Karpas-422 (cell line): ENCODE measurements at regions not wholly inside any gene's neighbourhood (a gene's known extent, or its start where the extent isn't known, plus 50 kb on each side); places are given as distances from the start of the nearest gene placed in this dataset.

Experiments used
- DNase-seq: peaks from one replicate; pipeline ENCODE4 v3.0.0-alpha.2; 2015
- H2AFZ ChIP-seq: fragments of 200-600 bp; sonication (generic); 2 replicates; pipeline ENCODE4 v1.6.1; 2014; ENCODE audit warnings: antibody characterized with exemption, low read length, mixed read lengths
- H3K27ac ChIP-seq: fragments of 200-600 bp; sonication (generic); 2 replicates; pipeline ENCODE4 v1.5.1; 2014; ENCODE audit warnings: mild to moderate bottlenecking, low read length, moderate library complexity
- H3K27me3 ChIP-seq: fragments of 200-600 bp; sonication (generic); 2 replicates; pipeline ENCODE4 v1.6.1; 2014; ENCODE audit warnings: low read length, mixed read lengths
- H3K36me3 ChIP-seq: fragments of 200-600 bp; sonication (generic); 2 replicates; pipeline ENCODE4 v1.6.1; 2014; ENCODE audit warnings: low read length, mixed read lengths; ENCODE audit not compliant: insufficient read depth
- H3K4me1 ChIP-seq: fragments of 200-600 bp; sonication (generic); 2 replicates; pipeline ENCODE4 v1.6.1; 2014; ENCODE audit warnings: mild to moderate bottlenecking, low read length, mixed read lengths
- H3K4me2 ChIP-seq: fragments of 200-600 bp; sonication (generic); 2 replicates; pipeline ENCODE4 v1.6.1; 2014; ENCODE audit warnings: low read length, low read depth, mild to moderate bottlenecking; ENCODE audit not compliant: poor library complexity, severe bottlenecking
- H3K4me3 ChIP-seq: fragments of 200-600 bp; sonication (generic); 2 replicates; pipeline ENCODE4 v1.5.1; 2014; ENCODE audit warnings: mild to moderate bottlenecking, antibody characterized with exemption, low read length, mixed read lengths
- H3K79me2 ChIP-seq: fragments of 200-600 bp; sonication (generic); 2 replicates; pipeline ENCODE4 v1.6.1; 2014; ENCODE audit warnings: mild to moderate bottlenecking, low read length, mixed read lengths
- H3K9ac ChIP-seq: fragments of 200-600 bp; sonication (generic); 2 replicates; pipeline ENCODE4 v1.6.0; 2014; ENCODE audit warnings: low read length
- H3K9me2 ChIP-seq: fragments of 200-600 bp; sonication (generic), shearing (Covaris generic); replicated peaks from 2 replicates; pipeline ENCODE4 v1.6.0; 2014; ENCODE audit warnings: mild to moderate bottlenecking, low read length, moderate library complexity; ENCODE audit not compliant: insufficient read depth
- H3K9me3 ChIP-seq: fragments of 300-700, 200-600 bp; sonication (generic); 2 replicates; pipeline ENCODE4 v1.6.1; 2014; ENCODE audit warnings: low read length, mixed read lengths
- H4K20me1 ChIP-seq: fragments of 200-600 bp; sonication (generic); 2 replicates; pipeline ENCODE4 v1.6.1; 2014; ENCODE audit warnings: mild to moderate bottlenecking, antibody characterized with exemption, low read length, low read depth; ENCODE audit not compliant: insufficient read depth

GRCh38 chr12:18942669-18943068 is 186.9 kb upstream of the PLEKHA5 start:
- no peaks in the 10 kb centered on the region for H3K36me3 ChIP-seq
- no peaks in the 10 kb centered on the region for H3K9me2 ChIP-seq
- H3K79me2 ChIP-seq: no peaks in the 10 kb centered on the region
- no peak for DNase-seq
- no peak overlapping the region for H3K9ac ChIP-seq
- H2AFZ ChIP-seq: no peak overlapping the region
- H3K27me3 ChIP-seq: no peaks in the 10 kb centered on the region
- H3K4me2 ChIP-seq: no peak overlapping the region
- H3K9me3 ChIP-seq: no peaks in the 10 kb centered on the region
- H3K4me3 ChIP-seq: no peak overlapping the region
- no peak overlapping the region for H3K27ac ChIP-seq
- no peaks in the 10 kb centered on the region for H4K20me1 ChIP-seq
- peaks cover 5% of the 10 kb centered on the region for H3K4me1 ChIP-seq

GRCh38 chr12:18943200-18943599 is 186.3 kb upstream of the PLEKHA5 start:
- Histone ChIP-seq H3K4me2 (no peak overlapping the region), H3K36me3 (no peaks in the 10 kb centered on the region), H3K9ac (no peak overlapping the region), H3K27ac (no peak overlapping the region), H3K9me2 (no peaks in the 10 kb centered on the region), H2AFZ (no peak overlapping the region), H3K79me2 (no peaks in the 10 kb centered on the region), H3K4me3 (no peak overlapping the region), H3K4me1 (peaks cover 5% of the 10 kb centered on the region), H4K20me1 (no peaks in the 10 kb centered on the region), H3K9me3 (no peaks in the 10 kb centered on the region), H3K27me3 (no peaks in the 10 kb centered on the region)
- DNase-seq: no peak

GRCh38 chr12:18946106-18946505 is 183.4 kb upstream of the PLEKHA5 start:
- Histone ChIP-seq H3K9me3 (no peaks in the 10 kb centered on the region), H3K4me2 (no peak overlapping the region), H3K27ac (no peak overlapping the region), H3K27me3 (no peaks in the 10 kb centered on the region), H4K20me1 (no peaks in the 10 kb centered on the region), H3K4me3 (no peak overlapping the region), H3K9ac (no peak overlapping the region), H3K36me3 (no peaks in the 10 kb centered on the region), H3K9me2 (no peaks in the 10 kb centered on the region), H2AFZ (no peak overlapping the region), H3K4me1 (no peaks in the 10 kb centered on the region), H3K79me2 (no peaks in the 10 kb centered on the region)
- DNase-seq: no peak

- no peak for DNase-seq
- Histone ChIP-seq H3K27me3 (no peaks in the 10 kb centered on the region), H3K4me2 (no peak overlapping the region), H3K4me3 (no peak overlapping the region), H3K36me3 (no peaks in the 10 kb centered on the region), H3K79me2 (no peaks in the 10 kb centered on the region), H3K9me2 (no peaks in the 10 kb centered on the region), H4K20me1 (no peaks in the 10 kb centered on the region), H3K9me3 (no peaks in the 10 kb centered on the region), H3K9ac (no peak overlapping the region), H3K4me1 (no peaks in the 10 kb centered on the region), H3K27ac (no peak overlapping the region), H2AFZ (no peak overlapping the region)
Measured at GRCh38 chr12:18951218-18951617, 178.3 kb upstream of the PLEKHA5 start.

- H3K27me3 ChIP-seq: no peaks in the 10 kb centered on the region
- H3K27ac ChIP-seq: no peak overlapping the region
- DNase-seq: no peak
- H3K36me3 ChIP-seq: no peaks in the 10 kb centered on the region
- H3K79me2 ChIP-seq: no peaks in the 10 kb centered on the region
- H4K20me1 ChIP-seq: no peaks in the 10 kb centered on the region
- no peaks in the 10 kb centered on the region for H3K9me2 ChIP-seq
- no peak overlapping the region for H3K9ac ChIP-seq
- H2AFZ ChIP-seq: no peak overlapping the region
- no peaks in the 10 kb centered on the region for H3K9me3 ChIP-seq
- H3K4me1 ChIP-seq: no peaks in the 10 kb centered on the region
- no peak overlapping the region for H3K4me2 ChIP-seq
- H3K4me3 ChIP-seq: no peak overlapping the region
Measured at GRCh38 chr12:18953505-18953904, 176.0 kb upstream of the PLEKHA5 start.

- no peaks in the 10 kb centered on the region for H3K36me3 ChIP-seq
- no peaks in the 10 kb centered on the region for H3K27me3 ChIP-seq
- no peaks in the 10 kb centered on the region for H3K9me3 ChIP-seq
- no peaks in the 10 kb centered on the region for H3K79me2 ChIP-seq
- no peak overlapping the region for H3K9ac ChIP-seq
- H2AFZ ChIP-seq: no peak overlapping the region
- no peak overlapping the region for H3K4me2 ChIP-seq
- H3K4me1 ChIP-seq: no peaks in the 10 kb centered on the region
- no peak for DNase-seq
- no peaks in the 10 kb centered on the region for H3K9me2 ChIP-seq
- no peak overlapping the region for H3K27ac ChIP-seq
- H4K20me1 ChIP-seq: no peaks in the 10 kb centered on the region
- no peak overlapping the region for H3K4me3 ChIP-seq
Measured at GRCh38 chr12:18955594-18955993, 173.9 kb upstream of the PLEKHA5 start.

GRCh38 chr12:18965203-18965602 is 164.3 kb upstream of the PLEKHA5 start:
- no peak for DNase-seq
- Histone ChIP-seq H3K9me3 (no peaks in the 10 kb centered on the region), H3K36me3 (no peaks in the 10 kb centered on the region), H3K9ac (no peak overlapping the region), H3K27ac (no peak overlapping the region), H3K79me2 (no peaks in the 10 kb centered on the region), H3K9me2 (no peaks in the 10 kb centered on the region), H3K4me3 (no peak overlapping the region), H4K20me1 (no peaks in the 10 kb centered on the region), H3K4me1 (no peaks in the 10 kb centered on the region), H3K27me3 (no peaks in the 10 kb centered on the region), H2AFZ (no peak overlapping the region), H3K4me2 (no peak overlapping the region)

GRCh38 chr12:18966954-18967353 is 162.6 kb upstream of the PLEKHA5 start:
- Histone ChIP-seq H3K9me3 (no peaks in the 10 kb centered on the region), H3K9me2 (no peaks in the 10 kb centered on the region), H3K4me1 (no peaks in the 10 kb centered on the region), H3K79me2 (no peaks in the 10 kb centered on the region), H3K27ac (no peak overlapping the region), H3K4me3 (no peak overlapping the region), H2AFZ (no peak overlapping the region), H3K36me3 (no peaks in the 10 kb centered on the region), H4K20me1 (no peaks in the 10 kb centered on the region), H3K9ac (no peak overlapping the region), H3K4me2 (no peak overlapping the region), H3K27me3 (no peaks in the 10 kb centered on the region)
- no peak for DNase-seq

GRCh38 chr12:18967814-18968213 is 161.7 kb upstream of the PLEKHA5 start:
- H2AFZ ChIP-seq: no peak overlapping the region
- H3K9me2 ChIP-seq: no peaks in the 10 kb centered on the region
- DNase-seq: no peak
- no peak overlapping the region for H3K4me3 ChIP-seq
- no peaks in the 10 kb centered on the region for H3K79me2 ChIP-seq
- H3K9ac ChIP-seq: no peak overlapping the region
- H4K20me1 ChIP-seq: no peaks in the 10 kb centered on the region
- no peaks in the 10 kb centered on the region for H3K4me1 ChIP-seq
- H3K4me2 ChIP-seq: no peak overlapping the region
- no peaks in the 10 kb centered on the region for H3K27me3 ChIP-seq
- no peaks in the 10 kb centered on the region for H3K9me3 ChIP-seq
- H3K27ac ChIP-seq: no peak overlapping the region
- no peaks in the 10 kb centered on the region for H3K36me3 ChIP-seq
